SK-MEL-5 (cell line): ENCODE measurements at regions not wholly inside any gene's neighbourhood (a gene's known extent, or its start where the extent isn't known, plus 50 kb on each side); places are given as distances from the start of the nearest gene placed in this dataset.

Source experiments
- DNase-seq: peaks from one replicate; pipeline ENCODE4 v3.0.0-alpha.2; 2016; ENCODE audit warnings: low read depth, low spot score
- in situ Hi-C: cut with HindIII; loops from 2 replicates; pipeline ENCODE4 v1.10.0; 2016; ENCODE audit warnings: low sequenced_read_pairs, high pct_unique_total_duplicates, low pct_unique_long_range_greater_than_20kb

GRCh38 chr2:7773362-7774360, 856.4 kb downstream of the RNF144A start:
- in situ Hi-C loops = no loop called here
- DNase-seq = no peak

GRCh38 chr2:7774481-7774880, 857.3 kb downstream of the RNF144A start:
- in situ Hi-C loops = no loop called here
- DNase-seq = no peak

GRCh38 chr2:7777668-7778067, 860.5 kb downstream of the RNF144A start:
- DNase-seq = no peak
- in situ Hi-C loops = no loop called here

GRCh38 chr2:7780321-7780720, 863.1 kb downstream of the RNF144A start:
- in situ Hi-C loops = no loop called here
- no peak for DNase-seq

DNA sequence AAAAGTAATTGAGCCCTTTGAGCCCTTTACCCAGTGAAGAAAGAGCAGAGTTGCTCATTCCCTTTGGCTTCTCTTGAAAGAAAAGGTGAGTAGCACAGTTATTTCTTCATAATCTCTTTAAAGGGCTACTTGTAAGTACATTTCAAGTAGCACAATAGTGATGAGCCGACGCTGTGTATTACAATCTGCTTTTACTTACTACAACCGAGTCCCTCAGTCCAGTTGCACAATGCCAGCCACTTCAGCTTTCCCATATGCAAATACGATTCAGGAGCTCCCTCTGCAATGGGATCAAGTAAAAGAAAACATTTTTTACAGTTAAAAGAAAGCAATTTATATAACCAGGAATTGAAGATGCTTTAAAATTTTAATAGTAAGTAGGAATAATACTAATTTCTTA, 868.5 kb downstream of the RNF144A start:
- DNase-seq = no peak
- in situ Hi-C loops = no loop called here

- no peak for DNase-seq
- in situ Hi-C loops = no loop called here
These were observed 871.5 kb downstream of the RNF144A start for GRCh38 chr2:7788736-7789135.

DNA sequence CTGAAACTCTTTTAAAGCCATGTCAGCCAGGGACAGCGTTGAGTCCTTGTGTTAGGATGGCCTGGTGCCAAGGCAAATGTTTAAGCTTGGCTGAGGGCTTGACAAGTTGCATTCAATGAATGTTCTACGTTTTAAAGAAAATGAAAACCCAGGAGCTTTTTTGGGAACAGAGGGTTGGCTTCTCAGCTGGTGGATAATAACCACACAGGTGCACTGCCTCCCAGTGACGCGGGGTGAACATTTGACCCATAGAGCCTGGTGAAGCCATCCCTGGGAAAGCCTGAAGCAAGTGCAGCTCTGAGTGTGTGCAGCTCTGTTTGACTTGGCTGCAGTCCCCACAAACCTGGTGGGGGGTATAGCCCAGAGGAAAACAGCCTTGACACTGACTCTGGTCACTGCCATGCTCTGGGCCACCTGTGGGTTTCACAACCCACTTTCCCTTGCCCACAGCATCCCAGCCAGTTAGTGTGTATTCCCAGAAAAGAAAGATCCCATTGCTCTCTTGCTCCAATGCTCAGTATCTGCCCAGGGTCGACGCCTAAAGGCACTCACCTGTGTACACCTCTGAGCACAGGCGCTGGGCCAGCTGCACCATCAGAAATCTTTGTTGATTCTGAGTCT, 874.9 kb downstream of the RNF144A start:
- no peak for DNase-seq
- in situ Hi-C loops = no loop called here

DNA sequence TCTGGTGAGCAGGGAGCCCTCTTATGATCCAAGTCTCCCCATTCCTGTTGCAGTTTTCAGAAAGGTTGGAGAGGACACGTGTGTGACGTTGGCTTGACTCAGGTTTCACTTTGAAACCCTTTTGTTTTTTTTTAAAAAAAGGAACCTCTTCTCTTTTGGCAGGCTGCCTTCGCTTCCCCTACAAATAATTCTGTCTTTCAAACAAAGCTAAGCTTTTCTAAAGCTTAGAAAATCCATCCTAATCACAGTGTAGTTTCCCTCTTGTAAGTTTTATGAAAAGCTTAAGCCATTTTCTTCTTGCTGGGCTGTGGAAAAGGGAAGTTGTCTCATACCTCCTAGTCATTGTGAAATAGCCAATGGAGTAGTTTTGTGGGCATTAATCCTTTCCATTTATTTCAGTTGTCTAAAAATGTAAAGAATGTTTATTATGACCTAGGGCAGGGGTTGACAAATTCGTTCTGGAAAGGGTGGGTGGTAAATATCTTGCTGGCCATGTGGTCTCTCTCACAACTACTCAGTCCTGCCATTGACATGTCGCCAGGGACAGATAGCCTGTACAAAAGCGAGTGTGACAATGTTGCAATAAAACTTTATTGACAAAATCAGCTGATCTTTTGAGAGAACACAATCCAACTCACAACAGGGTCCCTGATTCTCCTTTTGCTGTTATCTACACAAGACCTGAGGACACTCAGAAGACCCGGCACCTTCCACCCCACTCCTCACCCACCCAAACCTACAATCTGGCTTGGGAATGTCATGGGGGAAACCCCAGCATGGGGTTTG, 878.8 kb downstream of the RNF144A start:
- in situ Hi-C loops = no loop called here
- DNase-seq = no peak

DNA sequence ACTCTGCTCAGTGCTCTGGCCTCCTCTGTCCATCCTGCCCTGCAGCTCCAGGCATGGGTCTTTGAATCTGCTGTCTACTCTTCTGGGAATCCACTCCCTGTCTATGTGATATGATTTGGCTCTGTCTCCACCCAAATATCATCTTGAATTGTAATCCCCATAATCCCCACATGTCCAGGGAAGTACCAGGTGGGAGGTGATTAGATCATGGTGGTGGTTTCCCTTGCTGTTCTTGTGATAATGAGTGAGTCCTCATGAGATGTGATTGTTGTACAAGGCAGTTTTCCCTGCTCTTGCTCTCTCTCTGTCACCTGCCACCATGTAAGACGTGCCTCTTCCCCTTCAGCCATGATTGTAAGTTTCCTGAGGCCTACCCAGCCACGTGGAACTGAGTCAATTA, 881.8 kb upstream of the ID2 start:
- in situ Hi-C loops = no loop called here
- DNase-seq = no peak

DNA sequence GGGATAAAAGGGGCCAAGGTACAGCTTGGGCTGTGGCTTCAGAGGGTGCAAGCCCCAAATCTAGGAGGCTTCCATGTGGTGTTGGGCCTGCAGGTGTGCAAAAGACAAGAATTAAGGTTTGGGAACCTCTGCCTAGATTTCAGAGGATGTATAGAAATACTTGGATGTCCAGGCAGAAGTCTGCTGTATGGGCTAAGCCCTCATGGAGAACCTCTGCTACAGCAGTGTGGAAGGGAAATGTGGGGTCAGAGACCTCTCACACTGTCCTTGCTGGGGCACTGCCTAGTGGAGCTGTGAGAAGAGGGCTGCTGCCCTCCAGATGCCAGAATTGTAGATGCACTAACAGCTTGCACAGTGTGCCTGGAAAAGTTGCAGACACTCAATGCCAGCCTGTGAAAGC, 880.6 kb upstream of the ID2 start:
- in situ Hi-C loops = no loop called here
- no peak for DNase-seq

- no peak for DNase-seq
- in situ Hi-C loops = no loop called here
These were observed 878.3 kb upstream of the ID2 start for GRCh38 chr2:7803515-7803914.

DNA sequence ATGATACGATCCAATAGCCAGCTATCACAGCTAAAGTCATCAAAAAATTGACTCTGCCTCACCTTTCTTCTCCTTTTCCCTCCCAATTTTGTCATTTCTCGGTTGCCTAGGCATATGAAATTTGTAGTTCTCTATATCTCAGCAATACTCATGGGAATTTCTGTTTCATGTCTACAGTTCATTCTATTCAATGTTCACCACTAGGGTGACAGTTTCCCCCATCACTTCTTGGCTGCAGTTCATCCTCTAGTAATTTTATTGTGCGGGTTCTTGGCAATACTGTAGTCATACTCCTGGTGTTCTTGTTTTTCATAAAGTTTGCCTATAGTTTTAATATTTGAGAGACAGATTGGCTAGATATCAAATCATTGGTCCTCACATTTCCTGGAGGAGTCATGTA, 872.2 kb upstream of the ID2 start:
- in situ Hi-C loops = no loop called here
- no peak for DNase-seq

GRCh38 chr2:7811073-7811472, 870.8 kb upstream of the ID2 start:
- in situ Hi-C loops = no loop called here
- no peak for DNase-seq

DNA sequence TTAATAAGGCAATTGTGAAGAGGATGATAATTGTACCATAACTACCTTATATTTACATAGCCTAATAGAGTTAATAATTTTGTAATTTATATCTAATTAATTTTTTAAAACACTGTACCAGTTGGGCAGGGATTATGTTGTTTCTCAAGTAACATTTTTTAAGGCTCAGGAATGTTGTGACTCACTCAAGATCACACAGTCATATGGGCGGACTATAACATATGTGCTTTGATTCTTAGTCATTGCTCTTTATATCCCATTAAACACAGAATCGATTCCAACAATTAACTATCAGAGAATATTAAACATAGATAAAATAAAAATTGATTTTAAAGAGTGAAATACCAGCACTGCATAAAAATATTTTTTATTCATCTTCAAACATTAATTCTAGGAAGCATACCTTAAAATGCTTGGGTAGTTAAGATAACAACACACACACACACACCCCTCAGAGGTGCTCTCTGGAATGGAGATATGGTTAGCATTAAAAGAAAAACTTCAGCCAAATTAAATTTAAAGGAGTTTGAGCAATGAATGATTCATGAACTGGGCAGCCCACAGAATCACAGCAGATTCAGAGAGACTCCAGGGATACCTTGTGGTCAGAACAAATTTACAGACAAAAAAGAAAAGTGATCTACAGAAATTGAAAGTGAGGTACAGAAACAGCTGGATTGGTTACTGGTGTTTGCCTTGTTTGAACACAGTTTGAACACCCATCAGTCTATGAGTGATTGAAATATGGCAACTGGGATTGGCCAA, 869.4 kb upstream of the ID2 start:
- in situ Hi-C loops = no loop called here
- DNase-seq = no peak

DNA sequence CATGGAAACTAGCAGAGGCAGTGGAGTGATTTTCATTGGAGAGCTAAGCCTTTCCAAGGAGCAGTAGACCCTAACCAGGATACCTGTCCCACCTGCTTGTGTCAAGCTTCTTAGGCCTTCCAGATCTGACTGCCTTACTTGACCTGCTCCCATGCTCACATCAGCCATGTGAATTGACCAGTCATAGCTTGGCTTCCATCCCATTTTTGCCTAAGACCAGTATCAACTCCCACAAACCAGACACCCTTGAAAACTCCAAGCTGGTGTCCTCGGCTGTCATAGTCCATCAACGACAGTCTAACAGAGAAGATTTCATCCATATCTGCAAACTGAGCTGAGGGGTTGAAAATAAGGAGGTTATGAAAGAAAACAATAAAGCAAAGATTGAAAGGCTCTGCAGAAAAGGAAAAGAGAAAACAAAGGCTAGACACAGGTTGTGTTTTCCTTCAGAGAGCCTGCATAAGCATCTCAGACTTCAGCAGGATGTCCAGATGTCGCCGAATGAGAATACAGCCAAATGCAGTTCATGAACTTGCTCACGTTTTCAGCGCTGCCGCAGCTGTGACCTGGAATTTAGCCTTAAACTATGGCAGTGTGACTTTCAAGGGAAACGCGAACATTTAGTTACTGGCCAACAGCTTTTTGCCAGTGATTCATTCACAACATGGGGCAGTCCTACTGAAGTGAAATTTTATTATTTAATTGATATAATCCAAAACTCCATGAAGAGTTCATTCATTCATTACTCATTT, 868.1 kb upstream of the ID2 start:
- no peak for DNase-seq
- in situ Hi-C loops = no loop called here

DNA sequence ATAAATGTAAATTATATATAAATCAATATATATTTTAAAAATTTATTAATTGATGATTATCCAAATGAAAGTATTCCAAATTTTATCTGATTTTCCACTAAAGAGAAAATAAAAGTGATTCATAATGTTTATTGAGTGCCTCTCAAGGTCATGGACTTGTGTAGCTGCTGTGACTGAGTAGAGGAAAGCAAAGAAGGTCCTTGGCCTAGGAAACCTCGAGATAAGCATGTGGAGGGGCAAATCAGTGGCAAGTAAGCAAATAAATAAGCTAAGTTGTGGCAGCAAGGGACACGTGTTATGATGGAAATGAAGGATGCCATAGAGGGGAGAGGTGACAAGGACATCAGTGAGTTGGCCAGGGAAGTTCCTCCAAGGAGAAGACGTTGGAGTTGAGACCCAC, 866.1 kb upstream of the ID2 start:
- DNase-seq = no peak
- in situ Hi-C loops = no loop called here

- no peak for DNase-seq
- in situ Hi-C loops = no loop called here
These were observed 865.6 kb upstream of the ID2 start for GRCh38 chr2:7816233-7816632.
